Endothelial cell (in vitro differentiated cells): ENCODE measurements at regions not wholly inside any gene's neighbourhood (a gene's known extent, or its start where the extent isn't known, plus 50 kb on each side); places are given as distances from the start of the nearest gene placed in this dataset.
"Not testable (repeated sequence)": the region's sequence is repeated elsewhere in the genome, so short reads cannot be mapped to it uniquely, and the experiment has no call there.

Experiments used
- DNase-seq: peaks from one replicate; pipeline ENCODE4 v3.0.0; 2021; ENCODE audit warnings: low spot score
- H3K27ac Mint-ChIP-seq: one replicate; pipeline ENCODE4 v1.8.0; 2021; ENCODE audit warnings: mixed read lengths, inconsistent platforms; ENCODE audit not compliant: unreplicated experiment
- H3K27me3 Mint-ChIP-seq: one replicate; pipeline ENCODE4 v1.8.0; 2021; ENCODE audit warnings: mild to moderate bottlenecking, moderate library complexity, mixed read lengths, inconsistent platforms; ENCODE audit not compliant: unreplicated experiment
- H3K36me3 Mint-ChIP-seq: one replicate; pipeline ENCODE4 v1.8.0; 2021; ENCODE audit warnings: mild to moderate bottlenecking, low read depth, mixed read lengths, inconsistent platforms; ENCODE audit not compliant: unreplicated experiment
- H3K4me1 Mint-ChIP-seq: one replicate; pipeline ENCODE4 v1.8.0; 2021; ENCODE audit warnings: mild to moderate bottlenecking, mixed read lengths, inconsistent platforms; ENCODE audit not compliant: unreplicated experiment
- H3K4me3 Mint-ChIP-seq: one replicate; pipeline ENCODE4 v1.8.0; 2021; ENCODE audit warnings: mild to moderate bottlenecking, mixed read lengths, inconsistent platforms; ENCODE audit not compliant: unreplicated experiment
- H3K9me3 Mint-ChIP-seq: one replicate; pipeline ENCODE4 v1.8.0; 2021; ENCODE audit warnings: mixed read lengths, inconsistent platforms; ENCODE audit not compliant: unreplicated experiment
- TF ChIP-seq, protein P1 (sequence below): fragments of 200-600 bp; sonication (generic); IDR thresholded peaks from one replicate; pipeline ENCODE4 v1.5.0; 2021; ENCODE audit warnings: antibody characterized with exemption; ENCODE audit not compliant: unreplicated experiment

DNA sequence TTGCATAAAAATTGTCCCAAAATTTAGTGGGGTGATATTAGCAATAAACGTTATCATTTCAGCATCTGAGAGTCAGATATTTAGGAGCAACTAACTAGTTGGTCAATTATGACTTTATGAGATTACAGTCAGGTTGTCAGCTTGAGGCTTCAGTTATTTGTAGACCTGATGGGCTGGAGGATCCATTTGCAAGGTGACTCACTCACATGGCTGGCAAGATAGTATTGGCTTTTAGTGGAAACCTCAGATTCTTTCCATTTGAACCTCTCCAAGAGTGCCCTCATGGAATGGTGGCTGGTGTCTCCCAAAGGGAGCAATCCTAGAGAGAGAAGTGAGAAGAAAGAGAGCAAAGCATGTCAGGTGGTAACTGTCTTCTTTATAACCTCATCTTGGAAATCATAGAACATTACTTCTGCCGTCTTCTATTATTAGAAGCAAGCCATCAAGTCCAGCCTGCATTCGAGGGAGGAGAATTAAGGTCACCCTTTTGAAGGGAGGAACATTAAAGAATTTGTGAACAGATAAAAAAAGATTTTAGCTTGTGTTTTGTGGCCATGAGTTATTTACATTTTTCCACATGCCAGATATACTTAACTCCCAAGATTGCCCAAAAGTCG, 92.5 kb downstream of the HAUS1 start:
- Mint-ChIP-seq H3K4me1 (no peaks in the 10 kb centered on the region), H3K27me3 (no peaks in the 10 kb centered on the region), H3K9me3 (no peaks in the 10 kb centered on the region), H3K27ac (no peak overlapping the region), H3K36me3 (no peaks in the 10 kb centered on the region), H3K4me3 (no peak overlapping the region)
- TF ChIP-seq, protein P1, sequence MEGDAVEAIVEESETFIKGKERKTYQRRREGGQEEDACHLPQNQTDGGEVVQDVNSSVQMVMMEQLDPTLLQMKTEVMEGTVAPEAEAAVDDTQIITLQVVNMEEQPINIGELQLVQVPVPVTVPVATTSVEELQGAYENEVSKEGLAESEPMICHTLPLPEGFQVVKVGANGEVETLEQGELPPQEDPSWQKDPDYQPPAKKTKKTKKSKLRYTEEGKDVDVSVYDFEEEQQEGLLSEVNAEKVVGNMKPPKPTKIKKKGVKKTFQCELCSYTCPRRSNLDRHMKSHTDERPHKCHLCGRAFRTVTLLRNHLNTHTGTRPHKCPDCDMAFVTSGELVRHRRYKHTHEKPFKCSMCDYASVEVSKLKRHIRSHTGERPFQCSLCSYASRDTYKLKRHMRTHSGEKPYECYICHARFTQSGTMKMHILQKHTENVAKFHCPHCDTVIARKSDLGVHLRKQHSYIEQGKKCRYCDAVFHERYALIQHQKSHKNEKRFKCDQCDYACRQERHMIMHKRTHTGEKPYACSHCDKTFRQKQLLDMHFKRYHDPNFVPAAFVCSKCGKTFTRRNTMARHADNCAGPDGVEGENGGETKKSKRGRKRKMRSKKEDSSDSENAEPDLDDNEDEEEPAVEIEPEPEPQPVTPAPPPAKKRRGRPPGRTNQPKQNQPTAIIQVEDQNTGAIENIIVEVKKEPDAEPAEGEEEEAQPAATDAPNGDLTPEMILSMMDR: no peak
- DNase-seq: no peak

DNA sequence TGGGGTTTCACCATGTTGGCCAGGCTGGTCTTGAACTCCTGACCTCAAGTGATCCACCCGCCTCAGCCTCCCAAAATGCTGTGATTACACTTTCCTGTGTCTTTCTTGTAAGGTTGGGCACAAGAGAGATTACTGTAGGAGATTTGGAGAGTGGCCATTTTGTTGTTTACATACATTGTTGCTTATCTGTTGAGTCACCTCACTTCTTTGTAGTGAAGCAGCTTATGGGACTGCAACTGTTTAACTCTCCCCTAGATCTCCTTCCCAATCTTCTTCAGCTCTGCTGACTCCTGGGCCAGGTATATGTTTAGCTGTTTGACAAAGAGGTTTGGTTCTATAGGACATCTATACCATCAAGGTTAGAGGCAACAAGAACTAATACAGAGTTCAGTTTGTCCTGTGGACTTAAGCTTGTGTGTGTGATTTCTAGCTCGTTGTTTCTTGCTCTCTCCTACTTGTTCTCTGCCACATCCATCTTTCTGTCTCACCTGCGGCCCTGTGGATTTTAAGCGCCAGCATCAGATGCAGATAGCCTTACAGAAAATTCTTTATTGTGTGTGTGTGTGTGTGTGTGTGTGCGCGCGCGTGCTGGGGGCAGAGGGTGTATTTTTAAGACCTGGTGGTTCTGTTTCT, 95.4 kb downstream of the HAUS1 start:
- no peaks in the 10 kb centered on the region for H3K9me3 Mint-ChIP-seq
- peaks cover 2% of the 10 kb centered on the region for H3K4me1 Mint-ChIP-seq
- no peaks in the 10 kb centered on the region for H3K27me3 Mint-ChIP-seq
- TF ChIP-seq, protein P1: no peak
- H3K4me3 Mint-ChIP-seq: no peak overlapping the region
- no peaks in the 10 kb centered on the region for H3K36me3 Mint-ChIP-seq
- no peak overlapping the region for H3K27ac Mint-ChIP-seq
- DNase-seq: no peak

DNA sequence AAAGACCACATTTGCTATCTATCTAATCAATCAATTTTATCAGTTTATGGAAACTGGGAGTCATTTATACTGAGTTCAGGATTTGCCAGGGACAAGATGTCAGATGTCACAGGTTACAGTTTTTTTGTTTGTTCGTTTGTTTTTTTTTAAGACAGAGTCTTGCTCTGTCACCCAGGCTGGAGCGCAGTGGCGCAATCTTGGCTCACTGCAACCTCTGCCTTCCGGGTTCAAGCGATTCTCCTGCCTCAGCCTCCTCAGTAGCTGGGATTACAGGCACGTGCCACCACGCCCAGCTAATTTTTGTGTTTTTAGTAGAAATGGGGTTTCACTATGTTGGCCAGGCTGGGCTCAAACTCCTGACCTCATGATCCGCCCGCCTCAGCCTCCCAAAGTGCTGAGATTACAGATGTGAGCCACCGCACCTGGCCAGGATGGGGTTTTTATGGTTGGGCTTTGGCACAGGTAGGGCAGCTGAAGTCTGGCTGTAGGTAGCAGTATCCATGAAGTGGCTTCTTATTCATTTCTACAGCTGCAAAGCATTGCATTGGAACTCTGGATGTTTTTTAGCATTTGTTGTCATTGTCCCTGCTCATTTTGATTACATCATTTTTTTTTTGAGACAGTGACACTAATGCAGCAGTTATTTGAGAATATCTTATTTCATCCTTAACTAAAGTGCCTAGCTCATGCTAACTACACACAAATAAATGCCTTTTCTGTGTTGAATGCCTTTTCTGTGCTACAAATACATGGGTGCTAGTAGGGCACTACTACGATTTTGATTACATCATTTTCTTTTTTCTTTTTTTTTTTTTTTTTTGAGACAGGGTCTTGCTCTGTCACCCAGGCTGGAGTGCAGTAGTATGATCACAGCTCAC, 96.2 kb downstream of the HAUS1 start:
- H3K27me3 Mint-ChIP-seq, H3K27ac Mint-ChIP-seq, H3K4me3 Mint-ChIP-seq, H3K9me3 Mint-ChIP-seq, H3K36me3 Mint-ChIP-seq, H3K4me1 Mint-ChIP-seq, DNase-seq: not testable (repeated sequence)

DNA sequence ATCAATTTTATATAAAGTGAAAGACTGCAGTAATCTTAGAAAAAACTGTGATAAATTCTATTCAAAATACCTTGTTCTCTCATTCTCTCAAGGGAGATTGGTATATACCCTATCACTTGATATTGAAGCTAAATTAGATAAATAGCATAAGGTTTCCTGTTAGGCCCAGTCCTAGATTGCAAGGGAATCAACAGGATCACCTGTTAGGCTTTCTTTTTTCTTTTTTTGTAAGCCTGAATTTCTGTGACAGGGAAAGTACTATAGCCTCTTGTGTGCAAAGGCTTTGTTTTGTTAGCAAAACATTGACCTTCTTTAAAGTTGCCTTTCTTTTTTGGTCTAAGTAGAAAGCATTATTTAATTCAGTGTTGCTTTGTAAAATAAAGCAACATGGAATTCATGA, 100.0 kb downstream of the HAUS1 start:
- peaks cover 6% of the 10 kb centered on the region for H3K4me1 Mint-ChIP-seq

DNA sequence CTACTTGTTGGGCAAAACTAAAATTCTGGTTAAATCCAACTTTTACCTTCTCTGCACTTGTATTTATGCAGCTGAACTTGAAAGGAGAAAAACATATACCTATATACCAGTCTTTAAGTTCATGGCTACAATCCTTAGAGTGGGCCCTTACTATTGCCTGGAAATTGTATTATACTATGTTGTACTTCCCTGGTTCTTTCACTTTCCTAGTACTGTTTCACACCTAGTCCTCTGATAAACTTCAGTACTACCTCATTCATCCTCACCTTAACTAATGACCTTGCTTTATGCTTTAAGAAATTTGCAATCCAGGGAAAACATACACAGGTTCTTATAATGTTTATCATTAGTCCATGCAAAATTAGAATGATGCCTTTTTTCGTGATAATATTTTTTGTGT, 103.8 kb downstream of the HAUS1 start:
- Mint-ChIP-seq H3K9me3 (no peaks in the 10 kb centered on the region), H3K4me3 (no peak overlapping the region), H3K36me3 (no peaks in the 10 kb centered on the region), H3K27me3 (peaks cover 2% of the 10 kb centered on the region), H3K4me1 (peaks cover 4% of the 10 kb centered on the region), H3K27ac (no peak overlapping the region)
- no peak for DNase-seq
- TF ChIP-seq, protein P1: no peak

More for the DNA sequence above, 100.0 kb downstream of the HAUS1 start:
- DNase-seq: no peak
- H3K27ac Mint-ChIP-seq: no peak overlapping the region
- TF ChIP-seq, protein P1: no peak
- H3K36me3 Mint-ChIP-seq: no peaks in the 10 kb centered on the region
- no peak overlapping the region for H3K4me3 Mint-ChIP-seq
- H3K9me3 Mint-ChIP-seq: no peaks in the 10 kb centered on the region
- H3K27me3 Mint-ChIP-seq: no peaks in the 10 kb centered on the region
